CD8-positive, alpha-beta memory T cell (primary cell): ENCODE measurements at regions not wholly inside any gene's neighbourhood (a gene's known extent, or its start where the extent isn't known, plus 50 kb on each side); places are given as distances from the start of the nearest gene placed in this dataset.

Experiments used
- CTCF ChIA-PET: fragments of 350-600 bp; sonication (Branson Sonifier 250); formaldehyde crosslinking; loops from one replicate; lab custom pipeline; 2021; ENCODE audit warnings: antibody characterized with exemption; lab: Charles Lee
- POLR2A ChIA-PET: fragments of 350-600 bp; sonication (Branson Sonifier 250); formaldehyde crosslinking; loops from one replicate; lab custom pipeline; 2021; ENCODE audit warnings: antibody characterized with exemption; lab: Charles Lee
- DNase-seq, 5 donors: peaks; one replicate each; pipeline versions ENCODE4 v3.0.0 to v3.0.0-alpha.2; 2020 to 2022; ENCODE audit warnings: mixed read lengths in 1 of 5
- H3K27ac ChIP-seq: one replicate; pipeline ENCODE4 v1.7.0; 2013; ENCODE audit warnings: low read depth, mild to moderate bottlenecking, low read length, moderate library complexity
- H3K27me3 ChIP-seq: 2 replicates; pipeline ENCODE4 v1.7.0; 2013; ENCODE audit warnings: low read length, mild to moderate bottlenecking; ENCODE audit not compliant: insufficient read depth, poor library complexity, severe bottlenecking
- H3K36me3 ChIP-seq: 2 replicates; pipeline ENCODE4 v1.7.0; 2013; ENCODE audit warnings: mild to moderate bottlenecking, low read length, moderate library complexity; ENCODE audit not compliant: insufficient read depth
- H3K4me1 ChIP-seq: 2 replicates; pipeline ENCODE4 v1.7.0; 2013; ENCODE audit warnings: mild to moderate bottlenecking, low read length, moderate library complexity; ENCODE audit not compliant: insufficient read depth
- H3K4me3 ChIP-seq: 2 replicates; pipeline ENCODE4 v1.7.0; 2013; ENCODE audit warnings: mild to moderate bottlenecking, low read length
- H3K9me3 ChIP-seq: 2 replicates; pipeline ENCODE4 v1.7.0; 2013; ENCODE audit warnings: mild to moderate bottlenecking, low read length
- H3K27ac Mint-ChIP-seq, 8 donors: one replicate each; pipeline ENCODE4 v1.8.0; 2020 to 2021; ENCODE audit warnings: mixed read lengths in 8 of 8, mild to moderate bottlenecking in 6 of 8, inconsistent platforms in 3 of 8, moderate library complexity in 3 of 8
- H3K27me3 Mint-ChIP-seq, 2 donors: one replicate each; pipeline ENCODE4 v1.8.0; 2020 to 2021; ENCODE audit warnings: mixed read lengths in 2 of 2, mild to moderate bottlenecking in 1 of 2, moderate library complexity in 1 of 2
- H3K36me3 Mint-ChIP-seq, 3 donors: one replicate each; pipeline ENCODE4 v1.8.0; 2020 to 2021; ENCODE audit warnings: mixed read lengths in 3 of 3, inconsistent platforms in 1 of 3, mild to moderate bottlenecking in 1 of 3
- H3K4me1 Mint-ChIP-seq, 3 donors: one replicate each; pipeline ENCODE4 v1.8.0; 2020 to 2021; ENCODE audit warnings: mixed read lengths in 3 of 3, inconsistent platforms in 1 of 3, mild to moderate bottlenecking in 1 of 3
- H3K4me3 Mint-ChIP-seq, 7 donors: one replicate each; pipeline ENCODE4 v1.8.0; 2020 to 2021; ENCODE audit warnings: mixed read lengths in 7 of 7, mild to moderate bottlenecking in 6 of 7, moderate library complexity in 4 of 7, inconsistent platforms in 2 of 7
- H3K9me3 Mint-ChIP-seq, 5 donors: one replicate each; pipeline ENCODE4 v1.8.0; 2020 to 2022; ENCODE audit warnings: mixed read lengths in 5 of 5, mild to moderate bottlenecking in 3 of 5, moderate library complexity in 2 of 5, inconsistent platforms in 1 of 5

- Mint-ChIP-seq H3K4me3 (no peak overlapping the region), H3K27ac (no peak overlapping the region), H3K9me3 (peaks cover 0 to 1% (median 0%) of the 10 kb centered on the region in 5 donors), H3K4me1 (peaks cover 17 to 22% (median 21%) of the 10 kb centered on the region in 3 donors), H3K27me3 (peaks cover 0 to 5% of the 10 kb centered on the region in 2 donors), H3K36me3 (peaks cover 0 to 24% (median 1%) of the 10 kb centered on the region in 3 donors)
- Histone ChIP-seq H3K36me3 (no peaks in the 10 kb centered on the region), H3K27me3 (no peaks in the 10 kb centered on the region), H3K27ac (no peak overlapping the region), H3K4me1 (no peaks in the 10 kb centered on the region), H3K4me3 (no peak overlapping the region), H3K9me3 (no peaks in the 10 kb centered on the region)
- no peak for DNase-seq
- ChIA-PET POLR2A (no interaction called here), CTCF (no interaction called here)
These were observed 196.5 kb downstream of the SNX18 start for GRCh38 chr5:54713923-54714581.

DNA sequence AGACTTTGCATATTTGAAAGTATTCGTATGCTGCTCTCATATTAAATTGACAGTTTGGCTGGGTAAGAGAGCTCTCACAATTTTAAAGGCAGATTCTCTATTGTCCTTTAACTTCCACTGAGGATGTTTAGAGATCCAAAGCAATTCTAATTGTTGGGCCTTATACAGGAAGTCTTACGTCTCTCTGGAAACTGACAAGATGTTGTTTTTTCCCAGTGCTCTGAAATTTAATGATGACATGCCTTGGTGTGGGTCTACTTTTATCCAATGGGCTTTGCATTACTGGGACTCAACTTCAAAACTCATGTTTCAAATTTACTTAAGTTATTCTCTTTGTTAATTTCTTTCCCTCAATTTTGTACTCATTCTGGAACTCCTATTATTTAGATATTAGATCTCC is 191.5 kb downstream of the SNX18 start:
- Mint-ChIP-seq H3K36me3 (peaks cover 0 to 14% (median 0%) of the 10 kb centered on the region in 3 donors), H3K4me3 (no peak overlapping the region), H3K4me1 (peaks cover 6 to 8% (median 8%) of the 10 kb centered on the region in 3 donors), H3K27ac (no peak overlapping the region), H3K9me3 (no peaks in the 10 kb centered on the region), H3K27me3 (peaks cover 0 to 1% of the 10 kb centered on the region in 2 donors)
- Histone ChIP-seq H3K27ac (no peak overlapping the region), H3K36me3 (no peaks in the 10 kb centered on the region), H3K4me3 (no peak overlapping the region), H3K27me3 (no peaks in the 10 kb centered on the region), H3K9me3 (no peaks in the 10 kb centered on the region), H3K4me1 (no peaks in the 10 kb centered on the region)
- ChIA-PET POLR2A (no interaction called here), CTCF (no interaction called here)
- DNase-seq: no peak

GRCh38 chr5:54707841-54708240 is 190.3 kb downstream of the SNX18 start:
- ChIA-PET POLR2A (no interaction called here), CTCF (no interaction called here)
- H3K4me3 ChIP-seq: no peak overlapping the region
- H3K27ac Mint-ChIP-seq: no peak overlapping the region
- no peaks in the 10 kb centered on the region for H3K36me3 ChIP-seq
- no peaks in the 10 kb centered on the region for H3K9me3 Mint-ChIP-seq
- no peaks in the 10 kb centered on the region for H3K27me3 ChIP-seq
- peaks cover 0 to 7% (median 0%) of the 10 kb centered on the region in 3 donors for H3K36me3 Mint-ChIP-seq
- DNase-seq: no peak
- H3K4me3 Mint-ChIP-seq: no peak overlapping the region
- no peaks in the 10 kb centered on the region for H3K27me3 Mint-ChIP-seq
- no peaks in the 10 kb centered on the region for H3K9me3 ChIP-seq
- H3K4me1 ChIP-seq: no peaks in the 10 kb centered on the region
- peaks cover 6 to 8% (median 8%) of the 10 kb centered on the region in 3 donors for H3K4me1 Mint-ChIP-seq
- H3K27ac ChIP-seq: no peak overlapping the region

DNA sequence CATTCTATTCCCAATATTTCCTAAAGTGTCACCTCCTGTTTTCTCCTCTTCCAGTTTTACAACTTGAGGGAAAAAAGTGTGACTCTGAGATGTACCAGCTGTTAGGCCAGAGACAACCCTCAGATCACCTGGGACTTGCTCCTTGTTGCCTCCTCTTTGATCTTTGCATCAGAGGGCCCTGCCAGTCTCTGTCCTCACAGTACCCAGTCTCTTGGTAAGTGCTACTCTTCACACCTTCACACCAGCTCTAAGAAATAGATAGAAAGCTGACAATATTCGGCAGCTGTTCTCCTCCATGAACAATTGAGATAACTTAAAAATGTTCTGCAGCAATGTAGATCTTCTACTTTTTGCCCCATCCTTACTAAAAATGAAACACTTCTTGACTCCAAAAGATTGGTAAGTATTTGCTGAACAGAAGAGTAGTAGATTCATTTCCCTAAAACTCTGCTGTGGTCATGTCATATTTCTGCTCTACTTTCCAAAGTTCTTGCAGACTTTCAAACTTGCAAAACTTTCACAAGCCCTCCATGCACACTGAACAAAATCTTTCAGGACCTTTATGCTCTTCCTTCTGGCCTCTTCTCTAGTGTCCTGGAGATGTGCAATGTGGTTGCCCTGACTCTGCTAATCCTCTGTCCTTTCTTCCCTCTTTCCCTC is 188.6 kb downstream of the SNX18 start:
- Histone ChIP-seq H3K9me3 (no peaks in the 10 kb centered on the region), H3K4me3 (no peak overlapping the region), H3K27ac (no peak overlapping the region), H3K36me3 (no peaks in the 10 kb centered on the region), H3K27me3 (no peaks in the 10 kb centered on the region), H3K4me1 (no peaks in the 10 kb centered on the region)
- ChIA-PET POLR2A (no interaction called here), CTCF (no interaction called here)
- no peak for DNase-seq
- Mint-ChIP-seq H3K4me1 (peaks cover 6 to 8% (median 8%) of the 10 kb centered on the region in 3 donors), H3K27me3 (no peaks in the 10 kb centered on the region), H3K4me3 (no peak overlapping the region), H3K27ac (no peak overlapping the region), H3K9me3 (no peaks in the 10 kb centered on the region), H3K36me3 (peaks cover 0 to 1% (median 0%) of the 10 kb centered on the region in 3 donors)

DNA sequence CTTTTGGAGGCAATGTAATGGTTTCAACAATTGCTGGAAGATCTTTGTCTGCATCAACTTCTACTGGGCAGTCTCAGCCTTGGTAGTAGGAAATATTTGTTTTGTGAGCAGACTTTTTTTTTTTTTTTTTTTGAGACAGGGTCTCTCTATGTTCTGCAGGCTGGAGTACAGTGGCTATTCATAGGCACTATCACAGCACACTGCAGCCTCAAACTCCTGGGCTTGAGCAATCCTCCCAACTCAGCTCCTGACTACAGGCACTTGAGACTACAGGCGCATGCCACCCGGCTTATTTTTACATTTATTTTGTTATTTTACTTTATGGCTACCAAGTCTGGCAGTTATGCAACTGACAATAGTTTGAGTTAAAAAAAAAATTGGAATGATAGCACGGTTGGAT is 187.3 kb downstream of the SNX18 start:
- Mint-ChIP-seq H3K36me3 (peaks cover 0 to 2% (median 0%) of the 10 kb centered on the region in 3 donors), H3K4me3 (no peak overlapping the region), H3K27me3 (no peaks in the 10 kb centered on the region), H3K27ac (no peak overlapping the region), H3K9me3 (no peaks in the 10 kb centered on the region), H3K4me1 (peaks cover 6 to 8% (median 8%) of the 10 kb centered on the region in 3 donors)
- POLR2A ChIA-PET: no interaction called here
- H3K36me3 ChIP-seq: no peaks in the 10 kb centered on the region
- no peak for DNase-seq
- H3K4me1 ChIP-seq: no peaks in the 10 kb centered on the region
- no peak overlapping the region for H3K27ac ChIP-seq
- H3K27me3 ChIP-seq: no peaks in the 10 kb centered on the region
- CTCF ChIA-PET: no interaction called here
- no peaks in the 10 kb centered on the region for H3K9me3 ChIP-seq
- no peak overlapping the region for H3K4me3 ChIP-seq

DNA sequence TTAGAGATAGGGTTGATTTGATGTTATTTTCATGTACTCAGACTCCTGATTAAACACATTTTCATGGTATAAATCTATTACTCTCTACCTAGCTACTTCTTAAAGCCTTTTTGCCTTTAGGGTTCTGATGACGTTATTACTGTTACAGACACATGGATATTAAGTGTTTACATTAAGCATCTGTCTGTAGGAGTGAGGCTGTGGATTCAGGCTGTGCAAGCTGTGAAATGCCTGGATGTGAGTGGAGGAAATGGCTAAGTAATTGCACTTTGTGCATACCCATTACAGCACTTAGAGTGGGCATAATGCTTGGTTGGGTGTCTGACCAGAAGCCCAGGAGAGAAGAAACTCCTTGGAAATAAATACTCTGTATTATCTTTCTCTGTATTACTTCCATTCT is 186.8 kb downstream of the SNX18 start:
- peaks cover 0 to 2% (median 0%) of the 10 kb centered on the region in 3 donors for H3K36me3 Mint-ChIP-seq
- DNase-seq: no peak
- H3K36me3 ChIP-seq: no peaks in the 10 kb centered on the region
- no peak overlapping the region for H3K4me3 ChIP-seq
- no peaks in the 10 kb centered on the region for H3K27me3 Mint-ChIP-seq
- no peaks in the 10 kb centered on the region for H3K27me3 ChIP-seq
- H3K4me1 ChIP-seq: no peaks in the 10 kb centered on the region
- no peaks in the 10 kb centered on the region for H3K9me3 Mint-ChIP-seq
- H3K4me1 Mint-ChIP-seq: peaks cover 6 to 8% (median 8%) of the 10 kb centered on the region in 3 donors
- ChIA-PET CTCF (no interaction called here), POLR2A (no interaction called here)
- H3K27ac Mint-ChIP-seq: no peak overlapping the region
- no peak overlapping the region for H3K27ac ChIP-seq
- no peaks in the 10 kb centered on the region for H3K9me3 ChIP-seq
- no peak overlapping the region for H3K4me3 Mint-ChIP-seq

DNA sequence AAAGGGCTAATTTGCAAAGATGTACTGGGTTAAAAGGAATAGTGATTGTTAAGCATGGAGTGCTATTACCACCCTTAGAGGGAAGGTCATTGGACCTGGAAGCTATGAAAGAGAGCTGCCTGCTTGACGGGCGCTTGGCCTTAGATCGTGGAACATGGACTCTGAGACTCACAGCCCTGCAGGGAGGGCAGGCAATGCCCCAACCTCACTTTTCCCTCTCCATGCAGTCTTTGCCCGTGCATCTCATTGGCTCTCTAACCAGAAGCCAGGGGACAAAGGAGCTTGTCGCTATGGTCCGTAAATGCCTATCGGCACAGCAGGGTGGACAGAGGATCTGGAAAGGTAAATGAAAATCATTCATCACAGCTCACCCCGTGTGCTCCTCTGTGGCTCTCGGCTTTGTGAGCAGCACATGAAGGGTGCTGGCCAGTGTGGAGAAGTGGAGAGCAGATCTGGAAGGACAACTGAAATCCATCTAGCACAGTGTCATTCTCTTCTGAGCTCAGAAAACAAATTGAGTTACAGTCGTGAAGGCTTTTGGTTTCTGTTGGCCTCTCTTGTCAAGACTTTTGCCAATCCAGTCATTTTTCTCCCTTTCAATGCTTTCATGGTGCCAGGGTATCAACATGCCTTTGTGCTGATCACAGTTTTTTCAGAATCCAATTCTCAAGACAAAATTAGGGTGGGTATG is 186.2 kb downstream of the SNX18 start:
- no peak for DNase-seq
- H3K9me3 ChIP-seq: no peaks in the 10 kb centered on the region
- Mint-ChIP-seq H3K4me3 (no peak overlapping the region), H3K27me3 (no peaks in the 10 kb centered on the region), H3K9me3 (no peaks in the 10 kb centered on the region), H3K27ac (no peak overlapping the region), H3K4me1 (peaks cover 6 to 8% (median 8%) of the 10 kb centered on the region in 3 donors), H3K36me3 (peaks cover 0 to 2% (median 0%) of the 10 kb centered on the region in 3 donors)
- ChIA-PET POLR2A (no interaction called here), CTCF (no interaction called here)
- no peak overlapping the region for H3K27ac ChIP-seq
- no peaks in the 10 kb centered on the region for H3K36me3 ChIP-seq
- H3K4me3 ChIP-seq: no peak overlapping the region
- no peaks in the 10 kb centered on the region for H3K27me3 ChIP-seq
- no peaks in the 10 kb centered on the region for H3K4me1 ChIP-seq

DNA sequence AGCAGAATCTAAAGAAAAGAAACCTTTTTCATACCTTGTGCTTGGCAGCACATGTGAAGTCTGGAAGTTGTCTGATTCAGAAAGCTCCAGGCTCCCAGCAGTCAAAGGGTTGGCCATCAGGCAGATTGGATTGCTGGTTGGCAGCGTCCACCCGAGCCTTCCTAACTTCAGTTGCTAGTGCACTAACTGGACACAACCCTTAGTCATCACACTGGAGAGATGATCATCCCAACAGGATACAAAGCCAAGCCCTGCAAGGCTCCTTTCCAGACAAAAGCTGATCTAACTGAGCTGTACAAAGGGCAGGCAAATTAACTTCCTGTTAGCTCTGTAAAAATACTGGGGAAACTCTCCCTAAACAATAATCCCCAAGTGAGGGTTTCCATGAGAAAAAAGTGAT is 185.6 kb downstream of the SNX18 start:
- Mint-ChIP-seq H3K4me3 (no peak overlapping the region), H3K9me3 (no peaks in the 10 kb centered on the region), H3K27ac (no peak overlapping the region), H3K36me3 (peaks cover 0 to 2% (median 0%) of the 10 kb centered on the region in 3 donors), H3K4me1 (peaks cover 6 to 8% (median 8%) of the 10 kb centered on the region in 3 donors), H3K27me3 (peaks cover 0 to 1% of the 10 kb centered on the region in 2 donors)
- H3K27me3 ChIP-seq: no peaks in the 10 kb centered on the region
- no peaks in the 10 kb centered on the region for H3K9me3 ChIP-seq
- no peak for DNase-seq
- CTCF ChIA-PET: no interaction called here
- no peak overlapping the region for H3K27ac ChIP-seq
- POLR2A ChIA-PET: no interaction called here
- H3K4me3 ChIP-seq: no peak overlapping the region
- no peaks in the 10 kb centered on the region for H3K4me1 ChIP-seq
- H3K36me3 ChIP-seq: no peaks in the 10 kb centered on the region
